SU-DHL-6 (cell line): ENCODE measurements at regions not wholly inside any gene's neighbourhood (a gene's known extent, or its start where the extent isn't known, plus 50 kb on each side); places are given as distances from the start of the nearest gene placed in this dataset.

Experiments
- H2AFZ ChIP-seq: fragments of 200-600 bp; sonication (generic); 2 replicates; pipeline ENCODE4 v1.6.1; 2014; ENCODE audit warnings: low read depth, mild to moderate bottlenecking, moderate library complexity, mixed read lengths, antibody characterized with exemption, low read length; ENCODE audit not compliant: severe bottlenecking
- H3F3A ChIP-seq: fragments of 200-600 bp; shearing (Covaris generic); 2 replicates; pipeline ENCODE4 v1.6.0; 2016; ENCODE audit warnings: antibody characterized with exemption, mild to moderate bottlenecking; ENCODE audit not compliant: insufficient read depth
- H3K27ac ChIP-seq: fragments of 200-600 bp; sonication (generic); 2 replicates; pipeline ENCODE4 v1.5.1; 2016; ENCODE audit warnings: low read depth, mild to moderate bottlenecking, low read length, moderate library complexity, mixed read lengths
- H3K27me3 ChIP-seq: fragments of 200-600 bp; sonication (generic), shearing (Covaris generic); 2 replicates; pipeline ENCODE4 v1.6.0; 2014; ENCODE audit warnings: mild to moderate bottlenecking, low read length
- H3K36me3 ChIP-seq: fragments of 200-600 bp; sonication (generic); 2 replicates; pipeline ENCODE4 v1.6.1; 2014; ENCODE audit warnings: mild to moderate bottlenecking, low read length, mixed read lengths
- H3K4me2 ChIP-seq: fragments of 300-600, 200-600 bp; shearing (Covaris generic), sonication (generic); 2 replicates; pipeline ENCODE4 v1.6.0; 2014; ENCODE audit warnings: low read length, low read depth, mild to moderate bottlenecking; ENCODE audit not compliant: poor library complexity, severe bottlenecking
- H3K4me3 ChIP-seq: fragments of 200-600 bp; sonication (generic); 2 replicates; pipeline ENCODE4 v1.5.1; 2014; ENCODE audit warnings: antibody characterized with exemption, low read length, mild to moderate bottlenecking, mixed read lengths; ENCODE audit not compliant: insufficient read depth, poor library complexity, severe bottlenecking
- H3K79me2 ChIP-seq: fragments of 200-600 bp; sonication (generic); 2 replicates; pipeline ENCODE4 v1.6.1; 2014; ENCODE audit warnings: mild to moderate bottlenecking, low read length, moderate library complexity; ENCODE audit not compliant: insufficient read depth
- H3K9ac ChIP-seq: fragments of 200-600 bp; sonication (generic); 2 replicates; pipeline ENCODE4 v1.7.0; 2014; ENCODE audit warnings: mild to moderate bottlenecking, low read length
- H3K9me2 ChIP-seq: fragments of 200-600 bp; sonication (generic); replicated peaks from 2 replicates; pipeline ENCODE4 v1.6.1; 2014; ENCODE audit warnings: low read length; ENCODE audit not compliant: insufficient read depth
- H3K9me3 ChIP-seq: fragments of 200-600 bp; sonication (generic); 2 replicates; pipeline ENCODE4 v1.6.1; 2014; ENCODE audit warnings: low read length, mixed read lengths; ENCODE audit not compliant: insufficient read depth
- H4K20me1 ChIP-seq: fragments of 200-600 bp; sonication (generic); 2 replicates; pipeline ENCODE4 v1.6.1; 2014; ENCODE audit warnings: low read depth, mild to moderate bottlenecking, antibody characterized with exemption, low read length, moderate library complexity, mixed read lengths
- CTCF ChIP-seq: fragments of 200-600 bp; sonication (generic); IDR thresholded peaks from one replicate; pipeline ENCODE4 v1.5.1; 2017; ENCODE audit warnings: antibody characterized with exemption, mild to moderate bottlenecking, low read length, moderate library complexity; ENCODE audit not compliant: insufficient read depth, poor library complexity, severe bottlenecking
- EZH2phosphoT487 ChIP-seq: fragments of 200-600 bp; sonication (generic), shearing (Covaris generic); conservative IDR thresholded peaks from 2 replicates; pipeline ENCODE4 v1.6.1; 2018; ENCODE audit warnings: mild to moderate bottlenecking, antibody characterized with exemption, low read length, moderate library complexity, mixed read lengths

- no peak overlapping the region for H2AFZ ChIP-seq
Measured at GRCh38 chr12:59077153-59077552, 156.8 kb upstream of the LRIG3 start.

GRCh38 chr12:59076622-59077021 lies 156.3 kb upstream of the LRIG3 start:
- Histone ChIP-seq H3K4me3 (no peak overlapping the region), H3K9ac (no peak overlapping the region), H2AFZ (no peak overlapping the region), H3K27ac (no peak overlapping the region), H3K36me3 (no peaks in the 10 kb centered on the region), H3F3A (no peaks in the 10 kb centered on the region), H3K27me3 (no peaks in the 10 kb centered on the region), H4K20me1 (no peaks in the 10 kb centered on the region), H3K9me3 (no peaks in the 10 kb centered on the region), H3K79me2 (no peaks in the 10 kb centered on the region), H3K4me2 (no peak overlapping the region), H3K9me2 (no peaks in the 10 kb centered on the region)
- TF ChIP-seq CTCF (no peak), EZH2phosphoT487 (no peak)

More at GRCh38 chr12:59077153-59077552, 156.8 kb upstream of the LRIG3 start:
- H3K4me2 ChIP-seq = no peak overlapping the region
- no peaks in the 10 kb centered on the region for H3K36me3 ChIP-seq
- no peak overlapping the region for H3K4me3 ChIP-seq
- H3K9me3 ChIP-seq = no peaks in the 10 kb centered on the region
- no peaks in the 10 kb centered on the region for H3K79me2 ChIP-seq
- H3K9me2 ChIP-seq = no peaks in the 10 kb centered on the region
- H3K27me3 ChIP-seq = no peaks in the 10 kb centered on the region
- H3K9ac ChIP-seq = no peak overlapping the region
- TF ChIP-seq CTCF (no peak), EZH2phosphoT487 (no peak)
- no peaks in the 10 kb centered on the region for H3F3A ChIP-seq
- no peaks in the 10 kb centered on the region for H4K20me1 ChIP-seq
- no peak overlapping the region for H3K27ac ChIP-seq

GRCh38 chr12:59075968-59076490 lies 155.7 kb upstream of the LRIG3 start:
- Histone ChIP-seq H4K20me1 (no peaks in the 10 kb centered on the region), H3K9ac (no peak overlapping the region), H3K4me3 (no peak overlapping the region), H3K36me3 (no peaks in the 10 kb centered on the region), H3K27me3 (no peaks in the 10 kb centered on the region), H2AFZ (no peak overlapping the region), H3F3A (no peaks in the 10 kb centered on the region), H3K27ac (no peak overlapping the region), H3K9me3 (no peaks in the 10 kb centered on the region), H3K79me2 (no peaks in the 10 kb centered on the region), H3K4me2 (no peak overlapping the region), H3K9me2 (no peaks in the 10 kb centered on the region)
- TF ChIP-seq CTCF (no peak), EZH2phosphoT487 (no peak)

- H3K9me2 ChIP-seq = no peaks in the 10 kb centered on the region
- H4K20me1 ChIP-seq = no peaks in the 10 kb centered on the region
- no peaks in the 10 kb centered on the region for H3K9me3 ChIP-seq
- no peaks in the 10 kb centered on the region for H3F3A ChIP-seq
- H3K4me2 ChIP-seq = no peak overlapping the region
- H3K79me2 ChIP-seq = no peaks in the 10 kb centered on the region
- no peak for TF ChIP-seq CTCF
- TF ChIP-seq EZH2phosphoT487 = no peak
- H3K4me3 ChIP-seq = no peak overlapping the region
- no peak overlapping the region for H3K9ac ChIP-seq
- no peaks in the 10 kb centered on the region for H3K27me3 ChIP-seq
- H3K27ac ChIP-seq = no peak overlapping the region
- H3K36me3 ChIP-seq = no peaks in the 10 kb centered on the region
- H2AFZ ChIP-seq = no peak overlapping the region
Measured at GRCh38 chr12:59075141-59075540, 154.8 kb upstream of the LRIG3 start.
